Right lung (tissue), 2 donors: ENCODE measurements at regions not wholly inside any gene's neighbourhood (a gene's known extent, or its start where the extent isn't known, plus 50 kb on each side); places are given as distances from the start of the nearest gene placed in this dataset.
A peak's percentile ranks its signal among the peaks of the same experiment; 100 is the strongest.

Experiments
- DNase-seq, 2 donors: peaks; one replicate each; pipeline ENCODE4 v3.0.0-alpha.2; 2013

- no peak for DNase-seq
Measured at GRCh38 chr9:35540315-35540714, 50.4 kb downstream of the RUSC2 start.

- DNase-seq: no peak
Measured at GRCh38 chr9:35546853-35547252, 56.9 kb downstream of the RUSC2 start.

GRCh38 chr9:35547889-35548418 lies 57.1 kb upstream of the TESK1 start:
- DNase-seq: no peak

GRCh38 chr9:35548571-35548970 lies 56.5 kb upstream of the TESK1 start:
- no peak for DNase-seq

GRCh38 chr9:35549441-35549840 lies 55.6 kb upstream of the TESK1 start:
- DNase-seq: no peak

GRCh38 chr9:35552376-35552775 lies 52.7 kb upstream of the TESK1 start:
- no peak for DNase-seq

GRCh38 chr9:35552837-35553236 lies 52.2 kb upstream of the TESK1 start:
- no peak for DNase-seq

- DNase-seq: peak; percentile 53 to 64
Measured at GRCh38 chr9:35553670-35554543, 51.2 kb upstream of the TESK1 start.

- DNase-seq: no peak
Measured at GRCh38 chr9:35555246-35555701, 49.8 kb upstream of the TESK1 start.
